Stimulated activated CD4-positive, alpha-beta T cell treated with anti-CD3 and anti-CD28 coated beads, Interleukin-1b, Interleukin-23, amount 100 ng/mL, for 4 hours (primary cell): ENCODE measurements at regions not wholly inside any gene's neighbourhood (a gene's known extent, or its start where the extent isn't known, plus 50 kb on each side); places are given as distances from the start of the nearest gene placed in this dataset.

Experiments
- DNase-seq, 2 donors: peaks; one replicate each; pipeline ENCODE4 v3.0.0-alpha.2; 2020; ENCODE audit warnings: low read depth in 2 of 2

DNA sequence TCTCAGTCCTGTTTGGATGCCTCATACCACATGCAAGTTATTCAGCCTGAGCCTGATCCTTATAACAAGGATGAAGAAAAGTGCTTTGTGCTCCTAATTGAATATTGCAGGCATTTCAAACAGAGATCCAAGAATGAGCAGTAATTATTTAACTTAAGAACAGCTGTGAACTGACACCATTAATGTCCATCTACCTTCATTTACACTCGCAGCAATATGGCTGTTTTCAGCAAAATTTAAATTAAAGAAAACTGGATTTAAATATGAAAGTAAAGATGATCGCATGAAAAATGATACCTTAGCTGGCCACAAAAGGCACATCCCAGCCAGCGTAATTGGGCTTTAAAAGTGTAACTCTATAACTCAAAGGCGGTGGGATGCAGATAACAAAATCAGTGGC is 466.3 kb downstream of the GALC start:
- DNase-seq: no peak

DNA sequence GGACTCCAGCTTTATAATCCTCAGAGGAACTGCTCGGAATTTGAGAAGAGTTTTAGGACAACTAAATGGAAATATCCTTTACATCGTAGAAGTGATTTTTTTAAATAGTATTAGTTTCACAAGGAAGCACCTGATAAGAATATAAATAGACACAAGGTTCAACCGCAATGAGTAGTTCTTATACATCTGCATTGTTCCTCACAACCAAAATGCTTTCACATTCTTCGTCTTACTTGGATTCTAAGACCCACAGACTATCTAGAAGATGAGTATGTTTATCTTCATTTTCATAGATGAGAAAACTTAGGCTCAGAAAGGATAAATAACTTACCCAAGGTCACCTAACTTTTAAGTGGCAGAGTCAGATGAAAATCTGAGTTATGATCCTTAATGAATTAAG is 469.0 kb downstream of the GALC start:
- no peak for DNase-seq

GRCh38 chr14:87522575-87522974 is 470.4 kb downstream of the GALC start:
- DNase-seq: no peak

- no peak for DNase-seq
These were observed 484.6 kb downstream of the GALC start for GRCh38 chr14:87508333-87508732.

GRCh38 chr14:87503711-87504110 is 489.3 kb downstream of the GALC start:
- no peak for DNase-seq

- no peak for DNase-seq
These were observed 495.7 kb downstream of the GALC start for GRCh38 chr14:87497301-87497700.

DNA sequence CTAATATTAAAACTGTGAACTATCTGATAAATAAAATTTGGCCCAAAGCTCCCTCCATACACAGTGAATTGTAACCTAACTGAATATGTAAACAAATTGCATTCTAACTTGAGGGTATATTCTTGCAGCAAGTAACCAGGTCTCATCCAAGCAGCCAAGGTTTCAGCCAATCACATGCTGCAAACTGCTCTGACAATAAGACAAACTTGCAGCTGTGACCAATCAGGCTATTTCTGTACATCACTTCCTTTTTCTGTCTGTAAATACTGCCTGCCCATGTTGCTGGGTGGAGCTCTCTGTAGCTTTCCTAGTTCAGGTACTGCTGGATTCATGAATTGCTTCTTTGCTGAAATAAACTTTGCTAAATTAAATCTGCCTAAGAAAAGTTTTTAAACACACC is 499.0 kb downstream of the GALC start:
- DNase-seq: no peak

DNA sequence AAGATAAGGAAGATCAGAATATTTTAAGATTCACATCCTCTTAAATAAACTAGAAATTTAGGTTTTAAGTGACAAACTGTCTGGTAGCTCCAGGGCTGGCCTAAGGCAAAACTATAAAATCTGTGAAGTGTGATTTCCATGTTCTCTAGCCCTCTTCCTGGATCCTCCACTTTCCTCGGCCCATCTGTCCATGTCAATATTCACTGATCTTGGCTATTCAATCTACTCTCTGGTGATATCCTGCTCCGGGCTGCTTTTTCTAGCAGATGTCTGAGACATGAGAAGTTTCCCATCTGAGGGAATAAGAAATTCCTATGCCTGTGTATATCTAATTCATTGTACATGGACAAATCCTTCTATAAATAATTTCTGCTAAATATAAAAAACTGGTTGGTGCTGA is 500.4 kb downstream of the GALC start:
- no peak for DNase-seq

DNA sequence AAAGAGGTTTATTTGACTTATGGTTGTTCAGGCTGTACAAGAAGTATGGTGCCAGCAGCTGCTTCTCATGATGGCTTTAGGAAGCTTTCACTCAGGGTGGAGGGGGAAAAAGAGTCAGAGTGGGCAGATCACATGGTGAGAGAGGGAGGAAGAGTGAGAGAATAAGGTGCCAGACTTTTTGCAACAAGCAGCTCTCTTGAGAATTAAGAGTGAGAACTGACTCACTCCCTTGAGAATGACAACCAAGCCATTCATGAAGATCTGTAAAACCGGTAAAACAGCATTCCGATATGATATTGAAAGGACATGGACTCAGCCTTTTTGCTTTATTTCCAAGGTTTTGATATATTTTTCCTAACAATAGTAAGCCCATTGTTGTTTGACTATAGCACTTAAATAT is 501.2 kb downstream of the GALC start:
- no peak for DNase-seq

DNA sequence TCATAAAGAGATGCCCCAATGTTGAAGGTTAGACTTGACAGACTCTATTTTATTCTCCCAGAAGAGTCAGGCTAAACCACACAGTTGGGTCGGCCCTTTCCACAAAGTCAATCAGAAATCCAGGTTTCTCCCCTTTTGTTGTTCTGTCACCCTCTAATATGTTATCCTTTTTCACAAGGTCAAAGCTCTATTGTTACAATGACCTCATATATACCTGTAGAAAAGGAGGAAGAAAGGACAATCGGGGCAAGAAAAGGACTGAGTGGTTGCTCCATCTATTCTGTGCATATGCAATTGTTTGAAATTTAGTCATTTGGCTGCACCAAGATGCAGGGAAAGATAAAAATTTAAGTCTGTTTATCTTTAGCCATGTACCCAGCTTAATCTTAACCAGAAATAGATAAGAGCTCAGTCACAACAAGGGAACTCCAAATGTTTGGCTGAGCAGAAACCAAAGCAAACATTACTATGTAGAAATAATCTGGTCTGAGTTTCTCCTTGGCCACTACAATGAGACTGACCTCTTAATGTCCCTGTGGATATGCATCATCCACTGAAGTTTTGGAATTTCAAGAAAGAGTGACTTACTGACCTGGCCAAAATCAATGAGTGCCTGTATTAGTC is 503.7 kb downstream of the GALC start:
- no peak for DNase-seq

- no peak for DNase-seq
These were observed 509.4 kb downstream of the GALC start for GRCh38 chr14:87483271-87484260.

DNA sequence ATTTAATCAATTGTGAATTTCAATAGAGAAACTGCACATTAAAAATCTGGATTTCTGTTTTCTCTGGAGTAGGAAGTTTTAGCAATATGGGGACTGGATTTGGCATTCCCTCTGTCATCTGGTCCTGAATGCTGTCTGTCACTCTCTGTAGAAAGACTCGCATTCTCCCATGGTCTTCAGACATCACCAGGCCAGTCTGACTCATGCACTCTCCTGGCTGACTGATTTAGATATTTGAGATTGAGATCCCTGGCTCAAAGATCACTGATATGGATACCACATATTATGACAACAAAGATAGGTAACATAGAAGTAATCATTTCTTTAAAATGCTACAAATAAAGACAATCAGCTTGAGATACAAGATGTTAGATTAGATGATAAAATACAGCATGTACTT is 524.5 kb downstream of the GALC start:
- DNase-seq: no peak

- no peak for DNase-seq
These were observed 525.4 kb downstream of the GALC start for GRCh38 chr14:87467578-87467977.

DNA sequence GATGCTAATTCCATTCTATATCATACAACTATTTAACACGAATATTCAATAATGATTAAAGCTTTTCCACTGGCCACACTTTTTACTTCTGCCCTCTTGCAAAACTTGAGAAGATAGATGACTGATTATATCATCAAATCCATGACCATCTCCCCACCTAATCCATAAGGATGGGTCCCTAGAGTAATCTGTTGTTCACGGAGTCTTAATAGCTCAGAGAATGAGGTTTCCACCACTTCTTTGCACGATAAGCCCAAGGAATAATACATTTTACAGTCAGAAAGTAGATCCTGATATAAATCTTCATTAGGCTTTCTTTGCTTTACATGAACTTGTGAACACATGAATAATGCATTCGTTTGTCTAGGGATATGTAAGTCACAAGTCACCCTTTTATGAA is 527.2 kb downstream of the GALC start:
- DNase-seq: no peak

- no peak for DNase-seq
These were observed 531.3 kb downstream of the GALC start for GRCh38 chr14:87461704-87462103.

DNA sequence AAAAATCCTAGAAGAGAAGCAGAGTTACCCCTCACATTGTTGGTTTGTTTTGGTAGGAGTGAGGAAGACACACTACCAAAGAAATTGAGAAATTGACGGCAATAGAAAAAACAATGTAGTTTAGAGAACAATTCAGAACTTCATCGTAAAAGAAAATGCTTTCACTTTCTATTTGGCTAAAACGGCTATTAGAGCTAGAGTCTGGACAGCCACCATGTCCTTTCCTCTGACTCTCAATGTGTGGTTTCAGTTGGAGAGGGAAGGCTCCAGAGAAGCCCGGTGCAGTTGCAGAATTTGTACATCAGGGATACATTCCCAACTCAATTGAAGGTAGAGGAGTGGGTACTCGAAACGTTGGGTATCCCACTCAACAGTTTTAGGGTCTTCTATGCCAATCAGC is 535.3 kb downstream of the GALC start:
- no peak for DNase-seq

DNA sequence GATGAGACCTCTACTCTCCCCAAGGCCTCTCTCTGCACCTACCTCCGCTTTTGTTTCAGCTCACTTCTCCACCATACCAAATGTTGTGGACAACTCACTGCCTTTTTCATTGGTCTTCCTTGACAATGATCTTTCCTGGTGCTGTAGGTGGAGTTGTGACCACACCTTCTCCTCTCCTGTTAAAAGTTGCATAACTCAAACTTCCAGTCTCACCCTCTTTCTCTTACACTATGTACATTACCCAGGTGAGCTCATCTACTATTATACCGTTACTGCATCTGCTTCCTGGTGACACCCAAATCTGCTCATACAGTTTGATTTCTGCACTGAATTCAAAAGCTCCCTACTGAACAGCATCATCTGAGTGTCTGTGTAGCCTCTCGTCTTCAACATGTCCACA is 542.8 kb downstream of the GALC start:
- no peak for DNase-seq

- no peak for DNase-seq
These were observed 544.0 kb downstream of the GALC start for GRCh38 chr14:87449016-87449415.

DNA sequence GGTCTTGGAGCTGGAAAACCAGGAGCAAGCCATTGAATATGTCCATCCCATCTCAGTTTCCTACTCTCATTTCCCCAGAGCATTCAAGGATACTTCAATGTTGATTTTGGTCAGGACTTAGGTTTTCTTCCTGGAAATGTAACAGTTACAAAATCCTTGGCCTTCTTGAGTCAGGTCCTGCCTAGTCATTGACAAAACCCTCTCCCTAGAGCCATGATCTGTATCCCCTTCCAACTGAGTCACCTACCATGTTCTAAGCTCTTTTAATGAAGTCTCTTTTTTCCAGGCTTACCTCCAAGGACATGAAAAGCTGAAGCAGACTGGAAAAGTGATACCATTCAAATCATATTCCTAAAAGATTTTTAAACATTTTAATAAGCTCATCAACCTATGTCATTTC is 549.2 kb downstream of the GALC start:
- DNase-seq: no peak

GRCh38 chr14:87443039-87443438 is 549.9 kb downstream of the GALC start:
- DNase-seq: no peak

DNA sequence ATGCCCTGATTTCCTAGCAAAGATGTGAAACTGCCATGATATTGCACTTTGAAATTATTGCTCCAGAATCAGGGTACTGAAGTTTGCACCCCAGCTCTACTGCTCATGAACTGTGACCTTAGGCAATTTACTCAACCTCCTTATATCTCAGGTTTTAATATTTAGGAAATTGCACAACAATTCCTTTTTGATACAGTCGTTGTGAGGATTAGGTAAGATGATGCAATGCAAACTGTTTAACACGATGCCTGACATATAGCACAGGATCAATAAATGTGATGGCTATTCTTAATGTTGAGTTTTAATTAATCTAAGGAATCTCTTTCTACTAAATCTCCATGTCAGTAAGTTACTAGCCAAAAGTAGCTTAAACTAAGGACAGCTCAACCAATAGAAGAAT is 555.8 kb downstream of the GALC start:
- no peak for DNase-seq

DNA sequence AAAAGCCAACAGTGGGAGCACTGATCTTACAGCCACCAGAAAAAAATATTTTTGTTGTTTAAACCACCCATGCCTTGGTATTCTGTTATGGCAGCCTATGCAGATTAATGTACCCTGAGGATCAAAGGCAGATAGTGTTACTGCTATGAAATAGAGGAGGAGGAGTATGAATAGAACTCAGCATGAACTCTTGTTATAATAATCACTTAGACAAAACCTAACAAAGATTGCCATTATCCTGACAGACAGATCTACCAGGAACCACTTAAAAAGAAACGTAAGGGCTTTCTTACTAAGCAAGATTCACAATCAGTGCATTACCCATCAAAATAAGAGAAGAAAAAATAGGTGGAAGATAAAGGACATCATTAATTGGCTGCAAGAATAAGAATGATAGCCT is 558.3 kb downstream of the GALC start:
- DNase-seq: no peak

- DNase-seq: no peak
These were observed 559.0 kb downstream of the GALC start for GRCh38 chr14:87434011-87434410.
